ENCODE measurements at regions not wholly inside any gene's neighbourhood (a gene's known extent, or its start where the extent isn't known, plus 50 kb on each side); places are given as distances from the start of the nearest gene placed in this dataset.

- TF ChIP-seq EGR1 (IDR thresholded peaks at IDR 0.05) (no peak), YY1 (IDR thresholded peaks at IDR 0.05; ENCODE audit: low read depth) (no peak), FOXM1 (IDR thresholded peaks at IDR 0.05; ENCODE audit: borderline replicate concordance, low read depth) (no peak), CREB1 (IDR thresholded peaks at IDR 0.05; ENCODE audit: low read depth) (no peak), ZBTB7A (IDR thresholded peaks at IDR 0.05; ENCODE audit: low read depth) (no peak), CEBPB (IDR thresholded peaks at IDR 0.05) (no peak), TCF12 (IDR thresholded peaks at IDR 0.05; ENCODE audit: low read depth) (no peak), RAD21 (IDR thresholded peaks at IDR 0.05; ENCODE audit: low read depth) (no peak), REST (IDR thresholded peaks at IDR 0.05; ENCODE audit: low read depth) (no peak), TAF1 (IDR thresholded peaks at IDR 0.05; ENCODE audit: low read depth) (no peak), NFIC (IDR thresholded peaks at IDR 0.05) (no peak), MAX (IDR thresholded peaks at IDR 0.05) (no peak), USF1 (IDR thresholded peaks at IDR 0.05) (no peak), TEAD4 (IDR thresholded peaks at IDR 0.05) (no peak), EP300 (IDR thresholded peaks at IDR 0.05; ENCODE audit: borderline replicate concordance) (no peak)
Measured at GRCh38 chr15:89389841-89390603, 55.4 kb upstream of the POLG start.

- no peak for TF ChIP-seq MAX (IDR thresholded peaks at IDR 0.05)
- TF ChIP-seq CREB1 (IDR thresholded peaks at IDR 0.05; ENCODE audit: low read depth) = no peak
- no peak for TF ChIP-seq EP300 (IDR thresholded peaks at IDR 0.05; ENCODE audit: borderline replicate concordance)
- TF ChIP-seq RAD21 (IDR thresholded peaks at IDR 0.05; ENCODE audit: low read depth) = no peak
- no peak for TF ChIP-seq TCF12 (IDR thresholded peaks at IDR 0.05; ENCODE audit: low read depth)
- no peak for TF ChIP-seq YY1 (IDR thresholded peaks at IDR 0.05; ENCODE audit: low read depth)
- no peak for TF ChIP-seq CEBPB (IDR thresholded peaks at IDR 0.05)
- no peak for TF ChIP-seq TEAD4 (IDR thresholded peaks at IDR 0.05)
- no peak for TF ChIP-seq USF1 (IDR thresholded peaks at IDR 0.05)
- TF ChIP-seq TAF1 (IDR thresholded peaks at IDR 0.05; ENCODE audit: low read depth) = no peak
- no peak for TF ChIP-seq REST (IDR thresholded peaks at IDR 0.05; ENCODE audit: low read depth)
- no peak for TF ChIP-seq NFIC (IDR thresholded peaks at IDR 0.05)
- no peak for TF ChIP-seq ZBTB7A (IDR thresholded peaks at IDR 0.05; ENCODE audit: low read depth)
- TF ChIP-seq FOXM1 (IDR thresholded peaks at IDR 0.05; ENCODE audit: borderline replicate concordance, low read depth) = no peak
- no peak for TF ChIP-seq EGR1 (IDR thresholded peaks at IDR 0.05)
Measured at GRCh38 chr15:89387140-89387903, 52.7 kb upstream of the POLG start.

- TF ChIP-seq TEAD4 (IDR thresholded peaks at IDR 0.05) (no peak), USF1 (IDR thresholded peaks at IDR 0.05) (no peak), EP300 (IDR thresholded peaks at IDR 0.05; ENCODE audit: borderline replicate concordance) (no peak), FOXM1 (IDR thresholded peaks at IDR 0.05; ENCODE audit: borderline replicate concordance, low read depth) (no peak), CREB1 (IDR thresholded peaks at IDR 0.05; ENCODE audit: low read depth) (no peak), EGR1 (IDR thresholded peaks at IDR 0.05) (no peak), MAX (IDR thresholded peaks at IDR 0.05) (no peak), TCF12 (IDR thresholded peaks at IDR 0.05; ENCODE audit: low read depth) (no peak), RAD21 (IDR thresholded peaks at IDR 0.05; ENCODE audit: low read depth) (no peak), REST (IDR thresholded peaks at IDR 0.05; ENCODE audit: low read depth) (no peak), NFIC (IDR thresholded peaks at IDR 0.05) (no peak), ZBTB7A (IDR thresholded peaks at IDR 0.05; ENCODE audit: low read depth) (no peak), TAF1 (IDR thresholded peaks at IDR 0.05; ENCODE audit: low read depth) (no peak), CEBPB (IDR thresholded peaks at IDR 0.05) (no peak), YY1 (IDR thresholded peaks at IDR 0.05; ENCODE audit: low read depth) (no peak)
Measured at GRCh38 chr15:89385596-89386331, 51.1 kb upstream of the POLG start.
